ENCODE measurements at regions not wholly inside any gene's neighbourhood (a gene's known extent, or its start where the extent isn't known, plus 50 kb on each side); places are given as distances from the start of the nearest gene placed in this dataset.

DNA sequence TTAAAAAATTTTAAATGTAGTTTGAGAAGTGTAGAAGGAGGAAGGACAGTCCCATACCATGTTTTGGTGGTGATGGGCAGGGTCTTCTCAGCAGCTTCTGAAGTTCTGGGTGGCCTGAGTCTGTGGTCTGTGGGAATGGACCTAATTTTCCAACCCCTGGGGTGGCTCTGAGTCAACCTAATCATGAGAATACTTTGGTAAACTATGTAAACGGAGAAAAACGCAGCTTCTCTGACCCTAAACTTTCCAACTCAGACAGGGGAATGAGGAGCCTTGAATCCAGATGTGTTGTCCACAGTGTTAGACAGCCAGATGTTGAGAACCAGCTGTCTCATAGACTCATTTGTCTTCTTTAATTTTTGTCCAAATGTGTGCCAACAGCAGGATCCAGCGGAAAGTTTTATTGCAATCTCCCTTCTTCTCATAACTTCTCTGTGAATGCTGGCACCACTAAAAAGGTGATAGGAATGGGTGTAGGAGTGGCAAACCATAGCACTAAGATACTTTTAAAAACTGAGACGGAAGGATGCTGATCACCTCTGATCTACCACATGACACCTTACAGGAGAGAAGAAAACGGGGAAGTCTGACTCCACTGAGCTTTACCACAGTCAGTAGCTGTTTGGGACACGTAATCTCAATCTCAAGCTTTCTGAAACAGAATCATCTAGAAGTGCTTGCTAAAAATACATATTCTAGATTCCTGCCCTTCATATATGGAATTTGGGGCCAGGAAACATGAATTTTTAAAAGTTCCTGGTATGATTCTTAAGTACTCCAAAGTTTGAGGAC is 90.5 kb upstream of the PHYHIPL start:
- CTCF ChIA-PET, result interaction anchor here (0.6 kb wide), 1 partner anchor 321 kb away, joined by 9 read pairs; no protein-coding TSS in a partner anchor
- no peak for DNase-seq (ENCODE audit: extremely low spot score)
- TF ChIP-seq, protein P1, sequence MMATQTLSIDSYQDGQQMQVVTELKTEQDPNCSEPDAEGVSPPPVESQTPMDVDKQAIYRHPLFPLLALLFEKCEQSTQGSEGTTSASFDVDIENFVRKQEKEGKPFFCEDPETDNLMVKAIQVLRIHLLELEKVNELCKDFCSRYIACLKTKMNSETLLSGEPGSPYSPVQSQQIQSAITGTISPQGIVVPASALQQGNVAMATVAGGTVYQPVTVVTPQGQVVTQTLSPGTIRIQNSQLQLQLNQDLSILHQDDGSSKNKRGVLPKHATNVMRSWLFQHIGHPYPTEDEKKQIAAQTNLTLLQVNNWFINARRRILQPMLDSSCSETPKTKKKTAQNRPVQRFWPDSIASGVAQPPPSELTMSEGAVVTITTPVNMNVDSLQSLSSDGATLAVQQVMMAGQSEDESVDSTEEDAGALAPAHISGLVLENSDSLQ (IDR thresholded peaks at IDR 0.05), result no peak
- TF ChIP-seq SP1 (IDR thresholded peaks at IDR 0.05) (no peak), BHLHE40 (IDR thresholded peaks at IDR 0.05; ENCODE audit: borderline replicate concordance) (no peak), L3MBTL2 (conservative IDR thresholded peaks at IDR 0.05) (no peak), SUZ12 (IDR thresholded peaks at IDR 0.05) (no peak), CTBP1 (IDR thresholded peaks at IDR 0.05; ENCODE audit: borderline replicate concordance) (no peak), HDGF (IDR thresholded peaks at IDR 0.05; ENCODE audit: borderline replicate concordance) (no peak), FOXK2 (IDR thresholded peaks at IDR 0.05) (no peak), ARNT (IDR thresholded peaks at IDR 0.05) (no peak), ZNF384 (IDR thresholded peaks at IDR 0.05) (no peak), FOXM1 (IDR thresholded peaks at IDR 0.05; ENCODE audit: borderline replicate concordance) (no peak), NFRKB (IDR thresholded peaks at IDR 0.05) (no peak), LEF1 (IDR thresholded peaks at IDR 0.05; ENCODE audit: borderline replicate concordance) (no peak)
- POLR2A ChIA-PET, result no interaction called here

DNA sequence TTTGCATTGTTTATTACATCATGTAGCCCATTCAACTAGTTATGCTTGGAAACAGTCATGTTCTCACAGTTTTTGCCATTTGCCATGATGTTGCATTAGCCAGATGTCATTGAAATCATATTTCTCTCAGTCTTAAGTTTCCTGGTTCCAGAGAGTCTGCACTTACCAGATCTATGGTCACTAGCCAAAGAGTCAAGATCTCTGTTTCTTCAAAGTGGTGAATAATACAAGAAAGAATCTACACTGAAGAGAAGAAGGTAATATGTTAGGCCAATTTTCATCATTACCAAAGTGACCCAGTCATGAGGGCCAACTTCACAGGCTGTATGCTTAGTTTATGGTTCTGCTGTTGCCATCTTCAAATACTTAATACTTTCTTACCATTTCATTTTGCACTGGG is 89.0 kb upstream of the PHYHIPL start:
- no peak for DNase-seq (ENCODE audit: extremely low spot score)
- TF ChIP-seq NFRKB (IDR thresholded peaks at IDR 0.05), result no peak
- TF ChIP-seq, protein P1 (IDR thresholded peaks at IDR 0.05), result no peak
- TF ChIP-seq ELF4 (IDR thresholded peaks at IDR 0.05), result no peak
- TF ChIP-seq SP1 (IDR thresholded peaks at IDR 0.05), result no peak
- no peak for TF ChIP-seq FOXK2 (IDR thresholded peaks at IDR 0.05)
- no peak for TF ChIP-seq L3MBTL2 (conservative IDR thresholded peaks at IDR 0.05)
- no peak for TF ChIP-seq SUZ12 (IDR thresholded peaks at IDR 0.05)
- no peak for TF ChIP-seq ZNF384 (IDR thresholded peaks at IDR 0.05)
- no peak for TF ChIP-seq CTBP1 (IDR thresholded peaks at IDR 0.05; ENCODE audit: borderline replicate concordance)
- no peak for TF ChIP-seq BHLHE40 (IDR thresholded peaks at IDR 0.05; ENCODE audit: borderline replicate concordance)
- no peak for TF ChIP-seq FOXA1 (IDR thresholded peaks at IDR 0.05)
- no peak for TF ChIP-seq TARDBP (IDR thresholded peaks at IDR 0.05)
- no peak for TF ChIP-seq ARNT (IDR thresholded peaks at IDR 0.05)
- no peak for TF ChIP-seq FOXM1 (IDR thresholded peaks at IDR 0.05; ENCODE audit: borderline replicate concordance)
- no peak for TF ChIP-seq LEF1 (IDR thresholded peaks at IDR 0.05; ENCODE audit: borderline replicate concordance)
- TF ChIP-seq HDGF (IDR thresholded peaks at IDR 0.05; ENCODE audit: borderline replicate concordance), result no peak
- CTCF ChIA-PET, result no interaction called here
- POLR2A ChIA-PET, result no interaction called here

DNA sequence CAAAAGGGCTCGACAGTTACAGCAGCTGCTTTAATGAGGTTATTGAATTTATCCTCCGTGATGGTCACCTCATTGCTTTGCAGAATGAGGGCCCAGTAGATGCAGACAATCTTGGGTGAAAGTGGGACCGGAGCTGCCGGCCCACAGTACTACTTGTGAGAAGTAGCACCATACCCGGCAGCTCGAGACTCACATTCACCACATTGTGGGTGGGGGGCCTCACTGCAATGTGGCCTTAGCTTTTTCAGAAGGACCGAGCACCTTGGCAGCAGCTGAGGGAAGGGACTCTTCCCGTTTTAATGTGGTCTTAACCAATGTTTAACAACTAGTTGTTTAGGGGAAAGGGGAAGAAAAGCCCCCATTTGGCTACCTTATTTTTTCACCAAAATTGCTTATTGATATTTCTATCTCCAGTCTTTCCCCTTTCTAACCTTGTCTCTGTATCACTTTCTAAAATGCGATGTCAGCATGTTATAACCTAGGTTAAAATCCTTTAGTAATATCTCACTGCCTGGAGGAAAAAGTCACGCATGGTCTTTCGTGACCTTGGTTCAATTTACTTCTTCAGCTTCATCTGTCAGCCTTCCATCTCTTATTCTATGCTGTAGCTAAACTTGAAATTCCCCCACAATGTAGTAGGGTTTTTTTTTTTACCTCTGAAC is 87.4 kb upstream of the PHYHIPL start:
- DNase-seq (ENCODE audit: extremely low spot score), result no peak
- ChIA-PET CTCF (no interaction called here), POLR2A (no interaction called here)
- TF ChIP-seq ZNF384 (IDR thresholded peaks at IDR 0.05), result no peak
- no peak for TF ChIP-seq FOXK2 (IDR thresholded peaks at IDR 0.05)
- TF ChIP-seq CTBP1 (IDR thresholded peaks at IDR 0.05; ENCODE audit: borderline replicate concordance), result no peak
- TF ChIP-seq, protein P1 (IDR thresholded peaks at IDR 0.05), result no peak
- TF ChIP-seq HDGF (IDR thresholded peaks at IDR 0.05; ENCODE audit: borderline replicate concordance), result no peak
- TF ChIP-seq ARNT (IDR thresholded peaks at IDR 0.05), result no peak
- no peak for TF ChIP-seq ELF4 (IDR thresholded peaks at IDR 0.05)
- no peak for TF ChIP-seq FOXA1 (IDR thresholded peaks at IDR 0.05)
- TF ChIP-seq LEF1 (IDR thresholded peaks at IDR 0.05; ENCODE audit: borderline replicate concordance), result no peak
- no peak for TF ChIP-seq FOXM1 (IDR thresholded peaks at IDR 0.05; ENCODE audit: borderline replicate concordance)
- TF ChIP-seq TARDBP (IDR thresholded peaks at IDR 0.05), result no peak

DNA sequence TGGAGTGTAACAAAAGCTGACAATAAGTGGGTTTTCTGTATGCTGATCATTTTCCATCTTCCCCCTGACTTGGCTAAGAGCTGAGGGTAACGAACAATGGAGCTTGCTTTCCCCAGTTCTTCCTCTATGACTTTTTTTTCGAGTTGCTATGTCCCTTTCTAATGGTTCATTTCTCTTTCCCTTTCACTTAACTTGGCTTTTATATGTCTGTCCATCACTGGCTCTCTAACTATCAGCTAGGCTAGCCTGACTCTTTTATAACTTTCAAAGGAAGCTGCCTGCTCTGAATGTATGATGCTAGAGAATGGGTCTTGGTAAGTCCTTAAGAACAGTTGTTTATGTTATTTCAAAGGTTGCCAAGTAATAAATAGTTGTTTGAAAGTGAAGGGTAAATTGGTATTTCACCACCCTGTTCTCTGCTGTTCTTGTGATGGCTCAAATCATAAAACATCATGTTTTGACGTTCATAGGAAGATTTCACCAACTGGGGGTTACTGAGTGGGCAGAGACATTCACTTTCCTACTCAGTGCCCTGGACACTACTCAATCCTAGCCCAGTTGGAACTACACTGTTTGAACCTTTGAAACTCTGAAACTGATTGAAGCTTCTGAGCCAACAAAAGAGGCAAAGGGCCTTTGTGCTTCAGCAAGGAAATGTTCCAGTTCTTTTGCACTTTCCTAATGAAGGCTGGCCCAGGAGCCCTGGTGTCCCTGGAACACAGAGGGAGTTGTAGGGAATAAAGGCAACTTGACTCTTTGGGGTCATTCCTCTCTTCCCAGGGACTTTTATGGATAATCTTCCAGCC is 85.4 kb upstream of the PHYHIPL start:
- CTCF ChIA-PET, result no interaction called here
- no peak for DNase-seq (ENCODE audit: extremely low spot score)
- POLR2A ChIA-PET, result no interaction called here
- TF ChIP-seq ELF4 (IDR thresholded peaks at IDR 0.05) (no peak), HDGF (IDR thresholded peaks at IDR 0.05; ENCODE audit: borderline replicate concordance) (no peak), BHLHE40 (IDR thresholded peaks at IDR 0.05; ENCODE audit: borderline replicate concordance) (no peak)

DNA sequence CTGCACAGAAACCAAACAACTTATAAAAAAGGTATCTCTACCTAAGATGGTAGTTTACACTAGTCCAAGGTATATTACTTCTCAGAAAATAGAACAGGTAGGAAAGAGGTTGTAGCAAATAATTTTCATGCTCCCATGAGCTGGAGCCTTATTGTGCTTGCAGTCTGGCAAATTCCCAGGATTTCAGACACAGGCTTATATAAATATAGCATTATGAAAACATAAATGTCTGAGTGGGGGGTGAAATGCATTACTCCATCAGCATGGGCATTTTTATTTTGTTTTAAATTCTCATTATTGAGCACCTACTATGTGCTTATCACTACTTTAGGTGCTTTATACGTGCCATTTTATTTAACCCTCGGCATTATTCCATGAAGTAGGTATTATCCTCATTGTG is 83.0 kb upstream of the PHYHIPL start:
- TF ChIP-seq ZNF384 (IDR thresholded peaks at IDR 0.05) (no peak), BHLHE40 (IDR thresholded peaks at IDR 0.05; ENCODE audit: borderline replicate concordance) (no peak), HDGF (IDR thresholded peaks at IDR 0.05; ENCODE audit: borderline replicate concordance) (no peak), FOXA1 (IDR thresholded peaks at IDR 0.05) (no peak), SUZ12 (IDR thresholded peaks at IDR 0.05) (no peak), NFRKB (IDR thresholded peaks at IDR 0.05) (no peak), CTBP1 (IDR thresholded peaks at IDR 0.05; ENCODE audit: borderline replicate concordance) (no peak)
- TF ChIP-seq, protein P1 (IDR thresholded peaks at IDR 0.05), result no peak

More for the DNA sequence above, 83.0 kb upstream of the PHYHIPL start:
- CTCF ChIA-PET, result no interaction called here
- no peak for DNase-seq (ENCODE audit: extremely low spot score)
- POLR2A ChIA-PET, result no interaction called here
